Testis (tissue), 2 donors: ENCODE measurements at regions not wholly inside any gene's neighbourhood (a gene's known extent, or its start where the extent isn't known, plus 50 kb on each side); places are given as distances from the start of the nearest gene placed in this dataset.

Experiments
- DNase-seq: peaks from one replicate; pipeline ENCODE4 v3.0.0-alpha.2; 2019
- H3K27ac ChIP-seq, 2 donors: fragments of 200-600 bp; sonication (generic); one replicate each; pipeline ENCODE4 v1.5.1; 2019
- H3K27me3 ChIP-seq: fragments of 200-600 bp; sonication (generic); one replicate; pipeline ENCODE4 v1.5.1; 2019
- H3K36me3 ChIP-seq: fragments of 200-600 bp; sonication (generic); one replicate; pipeline ENCODE4 v1.5.1; 2017; ENCODE audit warnings: low read depth; ENCODE audit errors: missing control alignments
- H3K4me1 ChIP-seq: fragments of 200-600 bp; sonication (generic); one replicate; pipeline ENCODE4 v1.5.1; 2019
- H3K4me3 ChIP-seq, 2 donors: fragments of 200-600 bp; sonication (generic); one replicate each; pipeline ENCODE4 v1.5.1; 2017 to 2019
- H3K9me3 ChIP-seq: fragments of 200-600 bp; sonication (generic); one replicate; pipeline ENCODE4 v1.5.1; 2017
- POLR2A ChIP-seq: fragments of 450-650 bp; IDR thresholded peaks from one replicate; pipeline ENCODE4 v1.6.1; 2017; ENCODE audit warnings: antibody characterized with exemption, mild to moderate bottlenecking, moderate library complexity
- WGBS, 2 donors: methylation state at CpG; one replicate each; pipeline ENCODE4 v1.1.5; 2018; 5-methylcytosine and 5-hydroxymethylcytosine counted together
- intact Hi-C: fragments of 100-400 bp; cut with DNase I; formaldehyde crosslinking; loops from one replicate; pipeline ENCODE4 v1.15.1; 2023; ENCODE audit warnings: low total_unique reads
- TF ChIP-seq, protein P1 (sequence below), 3 experiments: fragments of 450-650 bp in 2 of 3; fragments of 200-600 bp in 1 of 3; sonication (generic) in 1 of 3; IDR thresholded peaks; one replicate each; pipeline ENCODE4 v1.5.1; 2016 to 2019; ENCODE audit warnings: antibody characterized with exemption in 3 of 3, mild to moderate bottlenecking in 2 of 3, moderate library complexity in 1 of 3

DNA sequence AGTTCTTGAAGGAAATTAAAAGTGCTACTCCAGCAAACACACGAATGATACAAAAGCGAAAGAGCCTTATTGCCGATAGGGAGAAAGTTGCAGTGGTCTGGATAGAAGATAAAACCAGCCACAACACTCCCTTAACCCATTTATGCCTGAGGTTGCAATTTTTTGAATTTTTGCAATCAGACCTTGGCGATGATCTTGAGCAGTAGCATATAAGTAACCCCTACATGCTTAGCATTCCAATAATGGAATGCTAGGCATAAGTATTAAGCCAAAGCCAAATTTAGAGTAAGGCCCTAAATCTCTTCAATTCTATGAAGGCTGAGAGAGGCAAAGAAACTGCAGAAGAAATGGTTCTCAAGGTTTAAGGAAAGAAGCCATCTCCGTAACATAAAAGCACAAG lies 153.5 kb downstream of the SLC28A3 start:
- H3K27ac ChIP-seq, result no peak overlapping the region
- intact Hi-C loops, result no loop called here
- H3K4me3 ChIP-seq, result no peak overlapping the region
- WGBS, 2 donors, result 55 to 65% methylated on average over 5 of the region's 5 CpGs
- H3K4me1 ChIP-seq, result peaks cover 3% of the 10 kb centered on the region
- TF ChIP-seq, protein P1, sequence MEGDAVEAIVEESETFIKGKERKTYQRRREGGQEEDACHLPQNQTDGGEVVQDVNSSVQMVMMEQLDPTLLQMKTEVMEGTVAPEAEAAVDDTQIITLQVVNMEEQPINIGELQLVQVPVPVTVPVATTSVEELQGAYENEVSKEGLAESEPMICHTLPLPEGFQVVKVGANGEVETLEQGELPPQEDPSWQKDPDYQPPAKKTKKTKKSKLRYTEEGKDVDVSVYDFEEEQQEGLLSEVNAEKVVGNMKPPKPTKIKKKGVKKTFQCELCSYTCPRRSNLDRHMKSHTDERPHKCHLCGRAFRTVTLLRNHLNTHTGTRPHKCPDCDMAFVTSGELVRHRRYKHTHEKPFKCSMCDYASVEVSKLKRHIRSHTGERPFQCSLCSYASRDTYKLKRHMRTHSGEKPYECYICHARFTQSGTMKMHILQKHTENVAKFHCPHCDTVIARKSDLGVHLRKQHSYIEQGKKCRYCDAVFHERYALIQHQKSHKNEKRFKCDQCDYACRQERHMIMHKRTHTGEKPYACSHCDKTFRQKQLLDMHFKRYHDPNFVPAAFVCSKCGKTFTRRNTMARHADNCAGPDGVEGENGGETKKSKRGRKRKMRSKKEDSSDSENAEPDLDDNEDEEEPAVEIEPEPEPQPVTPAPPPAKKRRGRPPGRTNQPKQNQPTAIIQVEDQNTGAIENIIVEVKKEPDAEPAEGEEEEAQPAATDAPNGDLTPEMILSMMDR (IDR thresholded peaks at IDR 0.05), result no peak
- no peak for TF ChIP-seq POLR2A
- H3K36me3 ChIP-seq, result no peaks in the 10 kb centered on the region
- H3K9me3 ChIP-seq, result no peaks in the 10 kb centered on the region
- H3K27me3 ChIP-seq, result no peaks in the 10 kb centered on the region
- no peak for DNase-seq

DNA sequence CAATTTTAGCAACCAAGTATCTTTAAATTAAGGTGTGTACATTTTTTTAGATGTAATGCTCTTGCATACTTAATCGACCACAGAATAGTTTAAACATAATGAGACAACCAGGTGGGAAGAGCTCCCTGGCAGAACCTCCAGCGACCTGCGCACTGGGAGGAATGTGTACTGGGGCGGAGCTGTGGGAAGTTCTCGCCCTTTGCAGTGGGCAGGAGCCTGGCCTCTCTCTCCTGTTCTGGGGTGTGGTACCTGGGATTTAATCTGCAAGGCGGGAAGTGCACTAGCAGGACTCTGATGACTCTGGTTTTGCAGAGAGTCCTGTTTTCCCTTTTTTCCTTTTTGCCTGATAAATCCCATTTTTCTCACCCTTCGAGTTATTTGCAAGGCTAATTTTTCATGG lies 150.7 kb downstream of the SLC28A3 start:
- no peak overlapping the region for H3K27ac ChIP-seq
- no peaks in the 10 kb centered on the region for H3K4me1 ChIP-seq
- H3K27me3 ChIP-seq, result no peaks in the 10 kb centered on the region
- TF ChIP-seq POLR2A, result no peak
- TF ChIP-seq, protein P1 (IDR thresholded peaks at IDR 0.05), result no peak
- intact Hi-C loops, result no loop called here
- no peak for DNase-seq
- no peaks in the 10 kb centered on the region for H3K9me3 ChIP-seq
- H3K4me3 ChIP-seq, result no peak overlapping the region
- no peaks in the 10 kb centered on the region for H3K36me3 ChIP-seq
- WGBS, 2 donors, result 80 to 92% methylated on average over 7 of the region's 7 CpGs

DNA sequence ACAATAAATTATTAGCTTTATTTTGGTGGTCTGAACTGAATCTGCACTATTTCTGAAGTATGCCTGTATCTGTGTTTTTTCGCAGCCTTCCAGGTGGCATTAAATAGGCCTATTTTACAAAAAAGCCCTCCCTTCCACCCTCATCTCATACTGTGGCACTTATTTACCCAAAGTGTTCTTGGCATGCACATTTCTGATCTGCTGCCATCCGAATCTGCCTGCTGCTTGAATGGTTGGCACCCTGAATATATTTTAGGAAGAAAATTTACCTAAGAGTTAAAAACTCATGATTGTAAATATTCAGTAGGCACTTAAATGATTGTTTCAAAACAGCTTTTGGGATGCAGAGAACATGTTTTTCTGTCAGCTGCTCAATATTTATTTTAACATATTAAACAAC lies 150.1 kb downstream of the SLC28A3 start:
- TF ChIP-seq, protein P1 (IDR thresholded peaks at IDR 0.05), result no peak
- TF ChIP-seq POLR2A, result no peak
- H3K9me3 ChIP-seq, result no peaks in the 10 kb centered on the region
- H3K36me3 ChIP-seq, result no peaks in the 10 kb centered on the region
- H3K4me1 ChIP-seq, result no peaks in the 10 kb centered on the region
- 86 to 91% methylated on average over 2 of the region's 2 CpGs for WGBS, 2 donors
- no peak for DNase-seq
- H3K4me3 ChIP-seq, result no peak overlapping the region
- intact Hi-C loops, result no loop called here
- no peak overlapping the region for H3K27ac ChIP-seq
- H3K27me3 ChIP-seq, result no peaks in the 10 kb centered on the region

DNA sequence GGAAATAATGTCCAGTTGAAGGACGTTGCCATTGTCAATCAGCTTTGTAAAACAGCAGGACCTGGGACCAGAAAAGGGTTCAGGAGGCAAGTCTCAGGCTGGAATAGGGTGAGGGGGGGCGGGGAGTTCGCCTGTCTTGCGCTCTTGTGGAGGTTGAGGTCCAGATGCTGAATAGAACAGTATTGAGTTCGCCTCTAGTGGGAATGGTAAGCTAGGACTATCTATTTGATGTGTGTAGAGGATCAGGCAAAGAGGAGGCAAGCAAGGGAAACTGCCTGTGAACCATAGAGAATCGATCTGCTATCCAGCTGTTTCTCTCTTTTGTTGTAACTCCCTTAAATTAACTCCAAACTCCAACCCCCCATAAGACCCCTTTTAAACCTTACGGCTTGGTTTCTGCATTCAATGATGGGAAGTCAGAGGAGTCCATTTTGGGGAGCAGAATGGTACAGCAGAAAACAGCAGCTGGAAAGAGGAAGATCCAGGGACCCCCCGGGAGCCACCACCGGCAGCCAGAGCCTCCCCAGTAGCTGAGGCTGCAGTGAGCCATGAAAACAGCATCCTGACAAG lies 133.7 kb downstream of the SLC28A3 start:
- no peak for DNase-seq
- no peak for TF ChIP-seq POLR2A
- TF ChIP-seq, protein P1 (IDR thresholded peaks at IDR 0.05), result no peak
- intact Hi-C loops, result no loop called here
- Histone ChIP-seq H3K36me3 (no peaks in the 10 kb centered on the region), H3K4me1 (peaks cover 25% of the 10 kb centered on the region), H3K27ac (peak overlapping the region; percentile 80 to 88), H3K4me3 (no peak overlapping the region), H3K9me3 (no peaks in the 10 kb centered on the region), H3K27me3 (no peaks in the 10 kb centered on the region)
- WGBS, 2 donors, result 46 to 50% methylated on average over 9 of the region's 9 CpGs

DNA sequence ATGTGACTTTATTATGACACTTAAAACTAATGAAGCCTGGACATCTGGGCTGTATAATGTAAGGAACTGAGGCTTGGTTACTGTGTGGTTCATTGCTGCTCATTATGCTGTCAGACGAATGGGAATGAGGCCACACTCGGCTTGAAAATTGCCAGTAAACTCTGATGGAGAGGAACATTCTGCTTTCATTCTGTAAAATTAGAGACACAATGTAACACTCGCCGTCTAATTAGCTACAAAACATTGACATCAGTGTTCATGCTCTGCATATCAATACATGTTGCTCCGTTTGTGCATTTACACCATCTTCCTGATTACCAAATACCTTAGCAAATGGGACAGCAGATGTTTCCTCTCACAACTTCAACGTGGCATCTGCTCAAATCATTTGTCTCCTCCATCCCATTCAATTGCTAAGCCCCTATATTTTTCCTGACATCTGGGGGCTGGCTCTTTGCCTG lies 133.0 kb downstream of the SLC28A3 start:
- H3K9me3 ChIP-seq, result no peaks in the 10 kb centered on the region
- intact Hi-C loops, result no loop called here
- peaks cover 25% of the 10 kb centered on the region for H3K4me1 ChIP-seq
- 8 to 9% methylated on average over 6 of the region's 6 CpGs for WGBS, 2 donors
- H3K27me3 ChIP-seq, result no peaks in the 10 kb centered on the region
- H3K27ac ChIP-seq, result peak overlapping the region; percentile 80 to 88
- no peaks in the 10 kb centered on the region for H3K36me3 ChIP-seq
- TF ChIP-seq, protein P1 (IDR thresholded peaks at IDR 0.05), result no peak
- no peak for TF ChIP-seq POLR2A
- peak; percentile 74 for DNase-seq
- no peak overlapping the region for H3K4me3 ChIP-seq
